Caki2 (cell line): ENCODE measurements at regions not wholly inside any gene's neighbourhood (a gene's known extent, or its start where the extent isn't known, plus 50 kb on each side); places are given as distances from the start of the nearest gene placed in this dataset.
A peak's percentile ranks its signal among the peaks of the same experiment; 100 is the strongest.

Source experiments
- DNase-seq: peaks from one replicate; pipeline ENCODE4 v3.0.0-alpha.2; 2015; ENCODE audit warnings: low read depth
- in situ Hi-C: cut with HindIII; loops from 2 replicates; pipeline ENCODE4 v1.10.0; 2016; ENCODE audit warnings: low sequenced_read_pairs, low pct_unique_long_range_greater_than_20kb, mixed read lengths

GRCh38 chr21:35491114-35491513 is 442.0 kb upstream of the RUNX1 start:
- in situ Hi-C loops, result no loop called here
- no peak for DNase-seq

GRCh38 chr21:35489389-35489980 is 440.4 kb upstream of the RUNX1 start:
- in situ Hi-C loops, result no loop called here
- no peak for DNase-seq

- in situ Hi-C loops, result no loop called here
- DNase-seq, result no peak
Measured at GRCh38 chr21:35488946-35489345, 439.8 kb upstream of the RUNX1 start.

GRCh38 chr21:35485364-35485763 is 436.3 kb upstream of the RUNX1 start:
- in situ Hi-C loops, result no loop called here
- DNase-seq, result no peak

GRCh38 chr21:35484851-35485250 is 435.7 kb upstream of the RUNX1 start:
- in situ Hi-C loops, result no loop called here
- no peak for DNase-seq

GRCh38 chr21:35484032-35484431 is 434.9 kb upstream of the RUNX1 start:
- in situ Hi-C loops, result no loop called here

GRCh38 chr21:35482933-35483662 is 434.0 kb upstream of the RUNX1 start:
- no peak for DNase-seq
- in situ Hi-C loops, result no loop called here

More at GRCh38 chr21:35484032-35484431, 434.9 kb upstream of the RUNX1 start:
- no peak for DNase-seq

GRCh38 chr21:35482096-35482495 is 433.0 kb upstream of the RUNX1 start:
- DNase-seq, result no peak
- in situ Hi-C loops, result no loop called here

GRCh38 chr21:35481005-35481404 is 431.9 kb upstream of the RUNX1 start:
- no peak for DNase-seq
- in situ Hi-C loops, result no loop called here

GRCh38 chr21:35479529-35479928 is 430.4 kb upstream of the RUNX1 start:
- no peak for DNase-seq
- in situ Hi-C loops, result no loop called here

GRCh38 chr21:35479065-35479448 is 430.0 kb upstream of the RUNX1 start:
- DNase-seq, result no peak
- in situ Hi-C loops, result no loop called here

GRCh38 chr21:35478161-35479064 is 429.3 kb upstream of the RUNX1 start:
- no peak for DNase-seq
- in situ Hi-C loops, result no loop called here

GRCh38 chr21:35477622-35478021 is 428.5 kb upstream of the RUNX1 start:
- DNase-seq, result no peak
- in situ Hi-C loops, result no loop called here

- DNase-seq, result peak; percentile 25
- in situ Hi-C loops, result no loop called here
Measured at GRCh38 chr21:35476621-35477395, 427.7 kb upstream of the RUNX1 start.

- in situ Hi-C loops, result no loop called here
- DNase-seq, result no peak
Measured at GRCh38 chr21:35475762-35476161, 426.7 kb upstream of the RUNX1 start.

- in situ Hi-C loops, result no loop called here
- no peak for DNase-seq
Measured at GRCh38 chr21:35475009-35475408, 425.9 kb upstream of the RUNX1 start.

- no peak for DNase-seq
- in situ Hi-C loops, result no loop called here
Measured at GRCh38 chr21:35473496-35473895, 424.4 kb upstream of the RUNX1 start.

- in situ Hi-C loops, result no loop called here
- DNase-seq, result no peak
Measured at GRCh38 chr21:35470522-35470921, 421.4 kb upstream of the RUNX1 start.
